BJ (cell line): ENCODE measurements at regions not wholly inside any gene's neighbourhood (a gene's known extent, or its start where the extent isn't known, plus 50 kb on each side); places are given as distances from the start of the nearest gene placed in this dataset.

Experiments used
- CTCF ChIA-PET: fragments of 350-600 bp; formaldehyde crosslinking; extraction: SDS; loops from one replicate; lab custom pipeline; 2021; ENCODE audit warnings: antibody characterized with exemption, inconsistent platforms; lab: Yijun Ruan, JAX
- POLR2A ChIA-PET: fragments of 300-600 bp; sonication (Branson Sonifier 250); formaldehyde crosslinking; extraction: SDS; loops from one replicate; lab custom pipeline; 2021; ENCODE audit warnings: antibody characterized with exemption; lab: Charles Lee
- DNase-seq: peaks from one replicate; pipeline ENCODE4 v3.0.0-alpha.2; 2011; ENCODE audit warnings: low read depth
- H3K27me3 ChIP-seq: 2 replicates; pipeline ENCODE4 v1.6.0; 2011; ENCODE audit warnings: low read length; ENCODE audit not compliant: control insufficient read depth, insufficient read depth
- H3K36me3 ChIP-seq: 2 replicates; pipeline ENCODE4 v1.5.1; 2011; ENCODE audit warnings: low read length; ENCODE audit not compliant: control insufficient read depth, insufficient read depth
- H3K4me3 ChIP-seq: 2 replicates; pipeline ENCODE4 v1.5.1; 2011; ENCODE audit warnings: low read depth, mild to moderate bottlenecking, control low read depth, low read length
- TF ChIP-seq, protein P1 (sequence below): IDR thresholded peaks from 2 replicates; pipeline ENCODE4 v1.5.1; 2011; ENCODE audit warnings: low read depth, mild to moderate bottlenecking, control low read depth, inconsistent platforms, low read length, moderate library complexity; ENCODE audit not compliant: insufficient read depth

DNA sequence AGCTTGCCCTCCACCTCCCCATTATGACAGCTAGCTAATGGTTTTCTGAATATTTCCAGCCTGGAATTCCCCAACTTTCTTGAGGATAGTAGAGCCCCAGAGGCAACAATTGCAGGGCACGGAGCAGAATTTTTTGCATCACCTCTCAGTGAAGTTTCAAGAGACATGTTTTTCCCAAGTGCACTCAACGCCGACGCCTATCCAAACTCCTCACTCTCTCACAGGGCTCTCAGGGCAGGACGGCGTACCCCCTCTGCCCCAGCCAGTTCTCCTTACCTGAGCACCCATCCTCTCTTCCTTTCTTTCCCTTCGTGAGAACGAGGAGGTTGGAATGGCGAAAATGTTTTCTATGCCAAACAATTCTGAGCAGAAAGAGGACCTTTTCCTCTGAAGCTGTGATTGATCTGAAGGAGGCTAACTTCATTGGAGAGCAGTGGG is 83.1 kb upstream of the FOXQ1 start:
- Histone ChIP-seq H3K4me3 (no peak overlapping the region), H3K36me3 (no peaks in the 10 kb centered on the region), H3K27me3 (peaks cover 5% of the 10 kb centered on the region)
- DNase-seq: no peak
- ChIA-PET CTCF (interaction anchor here (1.0 kb wide), 1 partner anchor 12 kb away, joined by 3 read pairs; no protein-coding TSS in a partner anchor), POLR2A (no interaction called here)
- TF ChIP-seq, protein P1, sequence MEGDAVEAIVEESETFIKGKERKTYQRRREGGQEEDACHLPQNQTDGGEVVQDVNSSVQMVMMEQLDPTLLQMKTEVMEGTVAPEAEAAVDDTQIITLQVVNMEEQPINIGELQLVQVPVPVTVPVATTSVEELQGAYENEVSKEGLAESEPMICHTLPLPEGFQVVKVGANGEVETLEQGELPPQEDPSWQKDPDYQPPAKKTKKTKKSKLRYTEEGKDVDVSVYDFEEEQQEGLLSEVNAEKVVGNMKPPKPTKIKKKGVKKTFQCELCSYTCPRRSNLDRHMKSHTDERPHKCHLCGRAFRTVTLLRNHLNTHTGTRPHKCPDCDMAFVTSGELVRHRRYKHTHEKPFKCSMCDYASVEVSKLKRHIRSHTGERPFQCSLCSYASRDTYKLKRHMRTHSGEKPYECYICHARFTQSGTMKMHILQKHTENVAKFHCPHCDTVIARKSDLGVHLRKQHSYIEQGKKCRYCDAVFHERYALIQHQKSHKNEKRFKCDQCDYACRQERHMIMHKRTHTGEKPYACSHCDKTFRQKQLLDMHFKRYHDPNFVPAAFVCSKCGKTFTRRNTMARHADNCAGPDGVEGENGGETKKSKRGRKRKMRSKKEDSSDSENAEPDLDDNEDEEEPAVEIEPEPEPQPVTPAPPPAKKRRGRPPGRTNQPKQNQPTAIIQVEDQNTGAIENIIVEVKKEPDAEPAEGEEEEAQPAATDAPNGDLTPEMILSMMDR: no peak

DNA sequence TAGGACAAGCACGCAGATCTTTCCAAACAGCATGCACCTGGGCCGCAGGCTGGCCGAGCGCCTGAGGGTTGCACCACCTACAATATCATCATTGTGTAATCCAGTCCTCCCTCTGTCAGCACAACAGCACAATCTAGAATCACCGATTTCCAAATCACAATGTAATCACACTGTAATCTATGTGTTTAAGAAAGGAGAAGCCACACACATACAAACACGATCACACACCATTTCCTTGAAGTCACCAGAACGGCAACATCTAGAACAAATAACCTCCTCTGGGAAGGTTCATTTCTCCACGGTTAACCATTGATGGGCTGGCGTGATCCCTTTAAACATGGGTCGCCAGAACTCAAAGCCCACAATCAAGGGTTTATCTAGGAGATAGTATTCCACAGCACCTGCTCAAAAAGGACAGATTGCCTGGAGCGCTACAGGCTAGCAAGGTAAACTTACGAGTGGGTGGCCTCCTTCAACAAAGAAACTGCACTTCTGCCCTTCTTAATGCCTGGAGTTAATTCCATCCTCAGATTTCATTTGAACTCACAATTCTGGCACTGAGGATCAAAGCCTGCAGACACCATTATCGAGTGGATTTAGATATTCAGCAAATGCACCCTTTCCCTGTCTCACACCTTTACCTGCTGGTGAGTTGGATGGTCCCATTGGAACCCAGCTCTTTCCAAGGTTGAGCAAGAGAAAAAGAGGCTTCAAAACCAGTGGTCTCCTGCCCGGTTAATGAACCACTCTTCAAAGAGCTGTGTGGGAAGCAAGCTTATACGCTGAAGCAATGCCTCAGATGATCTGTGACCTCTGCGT is 83.8 kb upstream of the FOXQ1 start:
- Histone ChIP-seq H3K4me3 (no peak overlapping the region), H3K36me3 (no peaks in the 10 kb centered on the region), H3K27me3 (peaks cover 5% of the 10 kb centered on the region)
- no peak for DNase-seq
- POLR2A ChIA-PET: no interaction called here
- CTCF ChIA-PET: interaction anchor here (1.0 kb wide), 1 partner anchor 13 kb away, joined by 3 read pairs; no protein-coding TSS in a partner anchor
- TF ChIP-seq, protein P1: no peak

DNA sequence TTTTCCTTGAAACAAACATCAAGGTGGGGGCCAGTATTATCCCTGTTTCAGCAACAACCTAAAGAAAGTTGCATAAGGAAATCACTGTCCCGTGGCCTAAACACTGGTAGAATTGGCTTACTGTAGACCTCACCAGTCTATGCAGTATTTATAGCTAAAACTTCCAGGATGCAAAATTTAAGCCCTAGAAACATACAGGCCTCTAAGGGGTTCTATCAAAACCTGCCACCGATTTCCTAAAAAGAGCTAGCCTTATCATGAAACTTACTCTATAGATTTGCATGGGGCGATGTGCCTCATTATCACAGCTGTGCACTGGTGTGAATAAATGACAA is 84.3 kb upstream of the FOXQ1 start:
- TF ChIP-seq, protein P1: no peak
- POLR2A ChIA-PET: no interaction called here
- peaks cover 5% of the 10 kb centered on the region for H3K27me3 ChIP-seq
- DNase-seq: no peak
- H3K36me3 ChIP-seq: no peaks in the 10 kb centered on the region
- H3K4me3 ChIP-seq: no peak overlapping the region
- CTCF ChIA-PET: no interaction called here

DNA sequence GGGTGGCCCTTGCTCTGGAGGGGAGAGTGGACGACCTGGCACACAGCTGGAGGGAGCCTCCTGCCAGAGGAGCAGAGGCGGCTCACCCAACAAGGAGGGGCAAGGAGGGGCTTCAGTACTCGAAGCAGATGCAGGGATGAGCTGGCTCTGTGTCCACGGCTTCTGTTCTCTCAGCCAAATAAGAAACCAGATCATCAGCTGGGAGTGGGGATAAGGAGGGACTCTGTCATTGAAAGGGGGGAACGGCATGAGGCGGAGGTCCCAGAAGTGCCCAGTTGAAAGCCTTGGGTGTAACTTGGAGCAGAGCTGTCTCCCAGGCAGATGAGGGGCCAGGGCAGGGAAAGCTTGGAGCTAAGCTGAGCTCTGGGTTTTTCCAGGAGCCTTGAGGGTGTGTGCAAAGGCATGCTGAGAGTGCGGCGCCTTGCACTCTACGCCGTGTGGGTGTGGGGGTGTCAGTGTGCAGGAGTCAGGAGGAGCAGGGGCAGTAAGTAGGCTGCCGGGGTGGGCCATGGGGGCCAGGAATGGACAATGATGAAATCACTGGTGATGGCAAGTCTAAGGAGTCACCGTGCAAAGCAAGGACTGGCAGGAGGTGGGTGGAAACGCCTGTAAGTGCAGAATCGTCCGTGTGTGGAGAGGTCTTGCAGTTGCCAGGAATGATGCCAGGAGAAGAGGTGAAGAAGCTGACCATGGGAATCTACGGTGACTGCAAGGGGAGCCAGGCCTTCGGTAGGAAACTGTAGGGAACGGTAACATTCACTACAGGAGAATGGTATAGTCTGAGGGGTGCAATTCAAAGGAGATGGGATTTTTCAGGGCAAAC is 85.4 kb upstream of the FOXQ1 start:
- DNase-seq: no peak
- ChIA-PET POLR2A (no interaction called here), CTCF (interaction anchor here (1.0 to 1.1 kb wide), 2 partner anchors 9 to 336 kb away, joined by 3 read pairs; no protein-coding TSS in a partner anchor)
- H3K4me3 ChIP-seq: no peak overlapping the region
- H3K27me3 ChIP-seq: peaks cover 3% of the 10 kb centered on the region
- H3K36me3 ChIP-seq: no peaks in the 10 kb centered on the region
- TF ChIP-seq, protein P1: no peak

DNA sequence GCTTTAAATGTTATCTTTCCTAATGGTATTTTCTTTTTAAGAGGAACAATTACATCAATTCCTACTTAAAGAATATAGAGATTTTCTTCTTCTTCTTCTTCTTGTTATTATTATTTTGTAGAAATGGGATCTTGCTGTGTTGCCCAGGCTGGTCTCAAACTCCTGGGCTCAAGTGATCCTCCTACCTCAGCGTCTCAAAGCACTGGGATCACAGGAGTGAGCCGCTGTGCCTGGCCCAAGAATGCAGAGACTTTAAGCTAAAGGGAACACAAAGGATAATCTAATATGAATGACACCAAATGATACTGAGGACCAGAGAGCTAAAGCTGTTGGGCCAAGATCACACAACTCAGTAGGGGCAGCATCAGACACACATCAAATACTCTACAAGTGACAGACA is 87.4 kb upstream of the FOXQ1 start:
- Histone ChIP-seq H3K36me3 (no peaks in the 10 kb centered on the region), H3K4me3 (no peak overlapping the region), H3K27me3 (no peaks in the 10 kb centered on the region)
- ChIA-PET POLR2A (no interaction called here), CTCF (no interaction called here)
- TF ChIP-seq, protein P1: no peak
- DNase-seq: no peak
